ENCODE measurements at regions not wholly inside any gene's neighbourhood (a gene's known extent, or its start where the extent isn't known, plus 50 kb on each side); places are given as distances from the start of the nearest gene placed in this dataset.

DNA sequence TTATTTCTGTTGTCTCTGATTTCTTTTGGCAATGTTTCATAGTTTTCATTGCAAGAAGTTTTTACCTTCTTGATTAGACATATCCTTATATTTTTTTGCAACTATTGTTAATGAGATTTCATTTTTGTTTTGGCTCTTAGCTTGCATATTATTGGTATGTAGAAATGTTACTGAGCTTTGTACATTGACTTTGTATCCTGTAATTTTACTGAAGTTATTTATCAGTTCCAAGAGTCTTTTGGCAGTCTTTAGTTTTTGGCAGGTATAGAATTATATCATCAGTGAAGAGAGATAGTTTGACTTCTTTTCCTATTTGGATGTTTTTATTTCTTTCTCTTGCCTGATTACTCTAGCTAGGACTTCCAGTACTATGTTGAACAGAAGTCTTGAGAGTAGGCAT, 375.7 kb downstream of the TDRD3 start:
- no peak overlapping the region for H3K27ac ChIP-seq (ENCODE audit: low read depth, low read length, poor library complexity, severe bottlenecking)
- no peaks in the 10 kb centered on the region for H3K4me1 ChIP-seq (ENCODE audit: insufficient read depth, low read length, poor library complexity, severe bottlenecking)
- no peaks in the 10 kb centered on the region for H3K9me3 ChIP-seq (ENCODE audit: low read length)
- TF ChIP-seq EZH2phosphoT487 (IDR thresholded peaks at IDR 0.05; ENCODE audit: borderline replicate concordance, low read depth, low read length), result no peak
- TF ChIP-seq, protein P1, sequence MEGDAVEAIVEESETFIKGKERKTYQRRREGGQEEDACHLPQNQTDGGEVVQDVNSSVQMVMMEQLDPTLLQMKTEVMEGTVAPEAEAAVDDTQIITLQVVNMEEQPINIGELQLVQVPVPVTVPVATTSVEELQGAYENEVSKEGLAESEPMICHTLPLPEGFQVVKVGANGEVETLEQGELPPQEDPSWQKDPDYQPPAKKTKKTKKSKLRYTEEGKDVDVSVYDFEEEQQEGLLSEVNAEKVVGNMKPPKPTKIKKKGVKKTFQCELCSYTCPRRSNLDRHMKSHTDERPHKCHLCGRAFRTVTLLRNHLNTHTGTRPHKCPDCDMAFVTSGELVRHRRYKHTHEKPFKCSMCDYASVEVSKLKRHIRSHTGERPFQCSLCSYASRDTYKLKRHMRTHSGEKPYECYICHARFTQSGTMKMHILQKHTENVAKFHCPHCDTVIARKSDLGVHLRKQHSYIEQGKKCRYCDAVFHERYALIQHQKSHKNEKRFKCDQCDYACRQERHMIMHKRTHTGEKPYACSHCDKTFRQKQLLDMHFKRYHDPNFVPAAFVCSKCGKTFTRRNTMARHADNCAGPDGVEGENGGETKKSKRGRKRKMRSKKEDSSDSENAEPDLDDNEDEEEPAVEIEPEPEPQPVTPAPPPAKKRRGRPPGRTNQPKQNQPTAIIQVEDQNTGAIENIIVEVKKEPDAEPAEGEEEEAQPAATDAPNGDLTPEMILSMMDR (conservative IDR thresholded peaks at IDR 0.05; ENCODE audit: low read length), result no peak
- H3K9me2 ChIP-seq (ENCODE audit: insufficient read depth, low read length), result no peaks in the 10 kb centered on the region
- DNase-seq (ENCODE audit: low spot score), result no peak
- H3K4me3 ChIP-seq (ENCODE audit: low read depth, low read length, poor library complexity, severe bottlenecking), result no peak overlapping the region
- H3K36me3 ChIP-seq (ENCODE audit: insufficient read depth, low read length), result no peaks in the 10 kb centered on the region
- POLR2A ChIA-PET, result no interaction called here
- no TSS peak for BruUV-seq (replicated peaks)
- H3K79me2 ChIP-seq (ENCODE audit: insufficient read depth, low read depth, low read length), result no peaks in the 10 kb centered on the region
- H4K20me1 ChIP-seq (ENCODE audit: insufficient read depth, low read length), result no peaks in the 10 kb centered on the region
- CTCF ChIA-PET (ENCODE audit: unreplicated experiment), result no interaction called here
- H3K4me2 ChIP-seq (ENCODE audit: low read length), result no peak overlapping the region
- intact Hi-C loops (cut with micrococcal nuclease; ENCODE audit: unreplicated experiment), result no loop called here
- no peak overlapping the region for H2AFZ ChIP-seq (ENCODE audit: low read length)

DNA sequence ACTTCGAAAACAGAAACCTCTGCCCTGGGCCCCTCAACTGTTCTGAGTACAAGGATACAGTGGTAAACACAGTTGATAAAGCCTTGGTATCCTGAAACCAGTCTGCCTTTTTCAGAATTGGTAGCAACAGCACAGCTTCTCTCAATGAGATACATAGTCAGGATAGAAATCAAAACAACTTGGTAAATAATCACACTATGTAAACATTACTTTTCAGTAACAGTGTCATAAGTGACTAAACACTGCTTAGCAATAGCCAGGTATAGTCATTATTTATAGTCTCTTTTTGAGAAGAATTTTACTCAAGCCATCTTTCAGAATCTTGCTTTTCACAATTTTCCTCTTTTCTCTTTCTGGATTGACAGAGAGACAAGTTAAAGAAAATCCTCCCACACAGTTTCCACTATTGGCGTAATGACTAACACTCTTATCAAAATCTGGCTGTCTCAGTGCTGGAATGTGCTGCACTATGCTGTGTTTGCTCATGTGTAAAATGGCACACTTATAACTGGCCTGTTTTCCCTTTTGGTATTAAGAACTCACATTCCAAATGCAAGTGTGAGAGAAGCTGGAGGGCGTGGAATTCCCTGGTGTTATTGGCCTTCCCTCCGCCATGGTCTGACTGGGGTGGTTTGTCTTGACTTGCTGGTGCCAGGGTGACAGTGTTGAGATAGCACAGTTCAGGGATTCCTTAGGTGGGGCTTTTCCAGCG, 368.8 kb downstream of the TDRD3 start:
- Histone ChIP-seq H3K9me2 (ENCODE audit: insufficient read depth, low read length) (no peaks in the 10 kb centered on the region), H3K79me2 (ENCODE audit: insufficient read depth, low read depth, low read length) (no peaks in the 10 kb centered on the region), H3K4me2 (ENCODE audit: low read length) (no peak overlapping the region), H2AFZ (ENCODE audit: low read length) (no peak overlapping the region), H3K27ac (ENCODE audit: low read depth, low read length, poor library complexity, severe bottlenecking) (no peak overlapping the region), H3K9me3 (ENCODE audit: low read length) (no peaks in the 10 kb centered on the region), H3K36me3 (ENCODE audit: insufficient read depth, low read length) (no peaks in the 10 kb centered on the region), H3K4me3 (ENCODE audit: low read depth, low read length, poor library complexity, severe bottlenecking) (no peak overlapping the region), H3K4me1 (ENCODE audit: insufficient read depth, low read length, poor library complexity, severe bottlenecking) (no peaks in the 10 kb centered on the region), H4K20me1 (ENCODE audit: insufficient read depth, low read length) (no peaks in the 10 kb centered on the region)
- DNase-seq (ENCODE audit: low spot score), result no peak
- ChIA-PET CTCF (ENCODE audit: unreplicated experiment) (no interaction called here), POLR2A (interaction anchor here (0.6 kb wide), 1 partner anchor 260 kb away, joined by 3 read pairs; no protein-coding TSS in a partner anchor)
- TF ChIP-seq EZH2phosphoT487 (IDR thresholded peaks at IDR 0.05; ENCODE audit: borderline replicate concordance, low read depth, low read length), result no peak
- TF ChIP-seq, protein P1 (conservative IDR thresholded peaks at IDR 0.05; ENCODE audit: low read length), result no peak
- intact Hi-C loops (cut with micrococcal nuclease; ENCODE audit: unreplicated experiment), result no loop called here
- no TSS peak for BruUV-seq (replicated peaks)

DNA sequence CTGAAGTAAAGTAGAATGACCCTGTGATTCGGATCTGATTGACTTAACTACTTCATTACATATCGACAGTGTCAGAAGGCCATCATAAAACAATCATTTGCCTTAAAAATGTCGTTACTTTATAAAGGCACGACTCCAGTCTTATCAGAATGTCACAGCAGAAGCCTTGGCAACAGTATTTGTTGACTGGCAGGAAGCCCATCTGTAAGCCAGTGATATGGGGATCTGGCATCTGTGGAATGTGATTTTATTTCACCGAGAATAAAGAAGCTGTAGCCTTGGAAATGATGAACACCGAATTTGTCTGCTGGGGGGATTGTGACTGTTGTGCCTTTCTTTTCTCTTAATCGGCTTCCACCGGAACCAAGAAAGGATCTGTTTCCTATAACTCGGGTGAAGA, 362.5 kb downstream of the TDRD3 start:
- H3K4me2 ChIP-seq (ENCODE audit: low read length), result no peak overlapping the region
- H3K79me2 ChIP-seq (ENCODE audit: insufficient read depth, low read depth, low read length), result no peaks in the 10 kb centered on the region
- TF ChIP-seq, protein P1 (conservative IDR thresholded peaks at IDR 0.05; ENCODE audit: low read length), result no peak
- no peak for TF ChIP-seq EZH2phosphoT487 (IDR thresholded peaks at IDR 0.05; ENCODE audit: borderline replicate concordance, low read depth, low read length)
- ChIA-PET POLR2A (no interaction called here), CTCF (ENCODE audit: unreplicated experiment) (no interaction called here)
- intact Hi-C loops (cut with micrococcal nuclease; ENCODE audit: unreplicated experiment), result no loop called here
- BruUV-seq (replicated peaks), result no TSS peak
- no peaks in the 10 kb centered on the region for H3K9me3 ChIP-seq (ENCODE audit: low read length)
- no peaks in the 10 kb centered on the region for H3K9me2 ChIP-seq (ENCODE audit: insufficient read depth, low read length)
- H3K27ac ChIP-seq (ENCODE audit: low read depth, low read length, poor library complexity, severe bottlenecking), result no peak overlapping the region
- no peaks in the 10 kb centered on the region for H3K36me3 ChIP-seq (ENCODE audit: insufficient read depth, low read length)
- no peak overlapping the region for H3K4me3 ChIP-seq (ENCODE audit: low read depth, low read length, poor library complexity, severe bottlenecking)
- H4K20me1 ChIP-seq (ENCODE audit: insufficient read depth, low read length), result no peaks in the 10 kb centered on the region
- H3K4me1 ChIP-seq (ENCODE audit: insufficient read depth, low read length, poor library complexity, severe bottlenecking), result no peaks in the 10 kb centered on the region
- H2AFZ ChIP-seq (ENCODE audit: low read length), result no peak overlapping the region
- DNase-seq (ENCODE audit: low spot score), result no peak
